ENCODE measurements at regions not wholly inside any gene's neighbourhood (a gene's known extent, or its start where the extent isn't known, plus 50 kb on each side); places are given as distances from the start of the nearest gene placed in this dataset.

DNA sequence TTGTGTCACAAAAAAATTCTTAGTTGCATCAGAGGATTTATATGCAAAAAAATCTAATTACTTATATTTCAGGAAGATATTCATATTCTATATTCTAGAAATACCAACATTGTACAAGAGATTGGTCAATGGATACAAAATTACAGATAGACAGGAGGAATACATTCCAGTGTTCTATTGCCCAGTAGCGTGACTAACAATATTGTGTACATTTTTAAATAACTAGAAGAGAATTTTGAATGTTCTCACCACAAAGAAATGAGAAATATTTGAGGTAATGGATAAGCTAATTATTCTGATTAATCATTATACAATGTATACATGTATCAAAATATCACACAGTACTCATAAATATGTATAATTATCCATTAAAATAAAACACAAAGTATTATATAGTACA is 253.3 kb downstream of the IPMK start:
- Histone ChIP-seq H3K4me3 (ENCODE audit: control extremely low read depth in 1 of 5, extremely low read depth in 1 of 5, insufficient read depth in 1 of 5, low read depth in 2 of 5, low read length in 4 of 5) (no peak overlapping the region), H3K36me3 (replicated peaks in 1 of 2; ENCODE audit: control extremely low read depth in 1 of 2, control insufficient read depth in 1 of 2, extremely low read depth in 1 of 2, insufficient read depth in 2 of 2, low read length in 1 of 2) (no peaks in the 10 kb centered on the region), H4K20me1 (ENCODE audit: control insufficient read depth, insufficient read depth, low read length, poor library complexity, severe bottlenecking) (no peaks in the 10 kb centered on the region), H3K79me2 (ENCODE audit: control insufficient read depth, insufficient read depth, low read length) (no peaks in the 10 kb centered on the region), H3K4me1 (ENCODE audit: control insufficient read depth in 2 of 2, insufficient read depth in 2 of 2, low read length in 2 of 2) (no peaks in the 10 kb centered on the region), H2AFZ (ENCODE audit: insufficient read depth, low read depth, low read length, poor library complexity, severe bottlenecking) (no peak overlapping the region), H3K27me3 (replicated peaks in 1 of 4; ENCODE audit: control extremely low read depth in 1 of 4, control insufficient read depth in 3 of 4, insufficient read depth in 4 of 4, low read length in 3 of 4) (no peaks in the 10 kb centered on the region), H3K9me3 (ENCODE audit: control extremely low read depth in 1 of 3, control insufficient read depth in 2 of 3, insufficient read depth in 1 of 3, low read length in 2 of 3) (no peaks in the 10 kb centered on the region), H3K4me2 (replicated peaks; ENCODE audit: low read depth, low read length, poor library complexity, severe bottlenecking) (no peak overlapping the region), H3K9ac (ENCODE audit: low read length) (no peak overlapping the region), H3K27ac (ENCODE audit: low read length in 2 of 2) (no peak overlapping the region)
- Mint-ChIP-seq H3K4me1 (no peaks in the 10 kb centered on the region), H3K9me3 (ENCODE audit: insufficient read depth) (no peaks in the 10 kb centered on the region), H3K27me3 (no peaks in the 10 kb centered on the region), H3K27ac (no peak overlapping the region), H3K4me3 (no peak overlapping the region)
- ChIA-PET POLR2A (no interaction called here), CTCF (no interaction called here)
- intact Hi-C loops (cut with micrococcal nuclease): no loop called here
- DNase-seq (no peak), ATAC-seq (ENCODE audit: low read depth) (no peak)
- no CpG with 5 or more reads among the region's 1 CpG for WGBS (ENCODE audit: insufficient coverage)
- TF ChIP-seq EZH2 (IDR thresholded peaks at IDR 0.05; ENCODE audit: borderline replicate concordance, insufficient read depth, low read depth, low read length, poor library complexity, severe bottlenecking): no peak
- TF ChIP-seq, protein P1, sequence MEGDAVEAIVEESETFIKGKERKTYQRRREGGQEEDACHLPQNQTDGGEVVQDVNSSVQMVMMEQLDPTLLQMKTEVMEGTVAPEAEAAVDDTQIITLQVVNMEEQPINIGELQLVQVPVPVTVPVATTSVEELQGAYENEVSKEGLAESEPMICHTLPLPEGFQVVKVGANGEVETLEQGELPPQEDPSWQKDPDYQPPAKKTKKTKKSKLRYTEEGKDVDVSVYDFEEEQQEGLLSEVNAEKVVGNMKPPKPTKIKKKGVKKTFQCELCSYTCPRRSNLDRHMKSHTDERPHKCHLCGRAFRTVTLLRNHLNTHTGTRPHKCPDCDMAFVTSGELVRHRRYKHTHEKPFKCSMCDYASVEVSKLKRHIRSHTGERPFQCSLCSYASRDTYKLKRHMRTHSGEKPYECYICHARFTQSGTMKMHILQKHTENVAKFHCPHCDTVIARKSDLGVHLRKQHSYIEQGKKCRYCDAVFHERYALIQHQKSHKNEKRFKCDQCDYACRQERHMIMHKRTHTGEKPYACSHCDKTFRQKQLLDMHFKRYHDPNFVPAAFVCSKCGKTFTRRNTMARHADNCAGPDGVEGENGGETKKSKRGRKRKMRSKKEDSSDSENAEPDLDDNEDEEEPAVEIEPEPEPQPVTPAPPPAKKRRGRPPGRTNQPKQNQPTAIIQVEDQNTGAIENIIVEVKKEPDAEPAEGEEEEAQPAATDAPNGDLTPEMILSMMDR (IDR thresholded peaks at IDR 0.05): no peak

DNA sequence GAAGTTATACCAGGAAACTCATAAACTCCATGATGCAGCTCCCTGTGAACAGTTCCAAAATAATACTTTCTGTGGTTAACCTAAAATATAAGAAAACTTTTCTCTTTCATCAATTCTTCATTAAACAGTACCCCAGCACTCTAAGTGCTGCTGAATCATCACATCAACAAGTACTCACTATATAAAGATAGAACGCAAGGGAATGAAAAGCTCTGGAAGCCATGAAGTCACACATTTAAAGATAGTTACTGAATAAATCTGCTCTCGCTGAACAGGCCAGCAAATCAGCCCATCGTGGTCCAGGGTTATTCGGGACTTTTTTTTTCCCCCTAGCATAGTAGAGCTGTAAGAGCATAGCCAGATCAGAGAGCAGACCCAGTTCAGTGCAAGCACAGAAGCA is 254.3 kb downstream of the IPMK start:
- Histone ChIP-seq H3K36me3 (replicated peaks in 1 of 2; ENCODE audit: control extremely low read depth in 1 of 2, control insufficient read depth in 1 of 2, extremely low read depth in 1 of 2, insufficient read depth in 2 of 2, low read length in 1 of 2) (no peaks in the 10 kb centered on the region), H2AFZ (ENCODE audit: insufficient read depth, low read depth, low read length, poor library complexity, severe bottlenecking) (no peak overlapping the region), H3K9ac (ENCODE audit: low read length) (no peak overlapping the region), H3K9me3 (ENCODE audit: control extremely low read depth in 1 of 3, control insufficient read depth in 2 of 3, insufficient read depth in 1 of 3, low read length in 2 of 3) (no peaks in the 10 kb centered on the region), H3K27me3 (replicated peaks in 1 of 4; ENCODE audit: control extremely low read depth in 1 of 4, control insufficient read depth in 3 of 4, insufficient read depth in 4 of 4, low read length in 3 of 4) (no peaks in the 10 kb centered on the region), H3K4me2 (replicated peaks; ENCODE audit: low read depth, low read length, poor library complexity, severe bottlenecking) (no peak overlapping the region), H3K79me2 (ENCODE audit: control insufficient read depth, insufficient read depth, low read length) (no peaks in the 10 kb centered on the region), H4K20me1 (ENCODE audit: control insufficient read depth, insufficient read depth, low read length, poor library complexity, severe bottlenecking) (no peaks in the 10 kb centered on the region), H3K4me1 (ENCODE audit: control insufficient read depth in 2 of 2, insufficient read depth in 2 of 2, low read length in 2 of 2) (no peaks in the 10 kb centered on the region), H3K4me3 (ENCODE audit: control extremely low read depth in 1 of 5, extremely low read depth in 1 of 5, insufficient read depth in 1 of 5, low read depth in 2 of 5, low read length in 4 of 5) (no peak overlapping the region), H3K27ac (ENCODE audit: low read length in 2 of 2) (no peak overlapping the region)
- intact Hi-C loops (cut with micrococcal nuclease): no loop called here
- H3K9me3 Mint-ChIP-seq (ENCODE audit: insufficient read depth): no peaks in the 10 kb centered on the region
- 100% methylated on average over 1 of the region's 4 CpGs for WGBS (ENCODE audit: insufficient coverage)
- no peaks in the 10 kb centered on the region for H3K4me1 Mint-ChIP-seq
- POLR2A ChIA-PET: no interaction called here
- H3K27ac Mint-ChIP-seq: no peak overlapping the region
- no peak for TF ChIP-seq EZH2 (IDR thresholded peaks at IDR 0.05; ENCODE audit: borderline replicate concordance, insufficient read depth, low read depth, low read length, poor library complexity, severe bottlenecking)
- TF ChIP-seq, protein P1 (IDR thresholded peaks at IDR 0.05): no peak
- no peaks in the 10 kb centered on the region for H3K27me3 Mint-ChIP-seq
- no peak overlapping the region for H3K4me3 Mint-ChIP-seq
- ATAC-seq (ENCODE audit: low read depth) (no peak), DNase-seq (no peak)
- CTCF ChIA-PET: no interaction called here
